ENCODE measurements at regions not wholly inside any gene's neighbourhood (a gene's known extent, or its start where the extent isn't known, plus 50 kb on each side); places are given as distances from the start of the nearest gene placed in this dataset.

DNA sequence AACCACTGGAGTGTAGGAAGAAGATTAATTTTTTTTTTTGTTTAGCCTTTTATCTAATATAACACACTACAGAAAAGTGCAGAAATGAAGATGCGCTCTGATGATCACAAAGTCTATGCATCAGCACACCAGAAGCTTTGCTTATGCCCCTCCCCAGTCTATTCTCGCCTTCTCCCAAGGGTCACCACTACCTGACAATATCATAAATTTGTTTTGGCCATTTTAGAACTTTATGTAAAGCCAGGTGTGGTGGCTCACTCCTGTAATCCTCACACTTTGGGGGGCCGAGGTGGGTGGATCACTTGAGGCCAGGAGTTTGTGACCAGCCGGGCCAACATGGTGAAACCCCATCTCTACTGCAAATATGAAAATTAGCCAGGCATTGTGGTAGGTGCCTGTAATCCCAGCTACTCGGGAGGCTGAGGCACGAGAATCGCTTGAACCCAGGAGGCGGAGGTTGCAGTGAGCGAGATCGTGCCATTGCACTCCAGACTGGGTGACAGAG, 231.3 kb downstream of the FOXD2 start:
- H3K79me2 ChIP-seq = no peaks in the 10 kb centered on the region
- no peaks in the 10 kb centered on the region for H3K27me3 ChIP-seq (ENCODE audit: control insufficient read depth, insufficient read depth, low read length)
- H3K4me2 ChIP-seq (ENCODE audit: low read length) = no peak overlapping the region
- no peak overlapping the region for H3K27ac ChIP-seq
- H3K4me1 ChIP-seq = no peaks in the 10 kb centered on the region
- no peak overlapping the region for H2AFZ ChIP-seq
- TF ChIP-seq, protein P1, sequence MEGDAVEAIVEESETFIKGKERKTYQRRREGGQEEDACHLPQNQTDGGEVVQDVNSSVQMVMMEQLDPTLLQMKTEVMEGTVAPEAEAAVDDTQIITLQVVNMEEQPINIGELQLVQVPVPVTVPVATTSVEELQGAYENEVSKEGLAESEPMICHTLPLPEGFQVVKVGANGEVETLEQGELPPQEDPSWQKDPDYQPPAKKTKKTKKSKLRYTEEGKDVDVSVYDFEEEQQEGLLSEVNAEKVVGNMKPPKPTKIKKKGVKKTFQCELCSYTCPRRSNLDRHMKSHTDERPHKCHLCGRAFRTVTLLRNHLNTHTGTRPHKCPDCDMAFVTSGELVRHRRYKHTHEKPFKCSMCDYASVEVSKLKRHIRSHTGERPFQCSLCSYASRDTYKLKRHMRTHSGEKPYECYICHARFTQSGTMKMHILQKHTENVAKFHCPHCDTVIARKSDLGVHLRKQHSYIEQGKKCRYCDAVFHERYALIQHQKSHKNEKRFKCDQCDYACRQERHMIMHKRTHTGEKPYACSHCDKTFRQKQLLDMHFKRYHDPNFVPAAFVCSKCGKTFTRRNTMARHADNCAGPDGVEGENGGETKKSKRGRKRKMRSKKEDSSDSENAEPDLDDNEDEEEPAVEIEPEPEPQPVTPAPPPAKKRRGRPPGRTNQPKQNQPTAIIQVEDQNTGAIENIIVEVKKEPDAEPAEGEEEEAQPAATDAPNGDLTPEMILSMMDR (IDR thresholded peaks at IDR 0.05) = no peak
- no peaks in the 10 kb centered on the region for H3K36me3 ChIP-seq (ENCODE audit: control insufficient read depth, insufficient read depth, low read length)
- H3K9ac ChIP-seq = no peak overlapping the region
- H3K4me3 ChIP-seq (ENCODE audit: low read depth, low read length) = no peak overlapping the region
- no peaks in the 10 kb centered on the region for H3K9me3 ChIP-seq (ENCODE audit: control insufficient read depth, low read length)

DNA sequence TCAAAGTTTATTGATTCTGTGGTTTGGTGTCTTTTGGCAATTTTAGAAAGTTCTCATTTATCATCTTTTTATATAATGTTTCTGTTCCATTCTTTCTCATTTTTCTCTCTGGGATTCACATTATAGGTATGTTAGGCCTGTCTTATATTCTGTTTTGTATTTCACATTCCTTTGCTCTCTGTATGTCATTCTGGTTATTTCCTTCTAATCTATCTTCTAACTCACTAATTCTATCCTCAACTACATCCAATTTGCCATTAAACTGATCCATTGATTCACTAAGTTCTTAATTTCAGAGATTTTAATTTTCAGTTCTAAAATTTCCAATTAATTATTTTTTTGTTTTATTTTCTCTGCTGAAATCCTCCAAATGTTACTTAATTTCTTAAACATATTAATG, 234.8 kb downstream of the FOXD2 start:
- H3K4me2 ChIP-seq (ENCODE audit: low read length) = no peak overlapping the region

DNA sequence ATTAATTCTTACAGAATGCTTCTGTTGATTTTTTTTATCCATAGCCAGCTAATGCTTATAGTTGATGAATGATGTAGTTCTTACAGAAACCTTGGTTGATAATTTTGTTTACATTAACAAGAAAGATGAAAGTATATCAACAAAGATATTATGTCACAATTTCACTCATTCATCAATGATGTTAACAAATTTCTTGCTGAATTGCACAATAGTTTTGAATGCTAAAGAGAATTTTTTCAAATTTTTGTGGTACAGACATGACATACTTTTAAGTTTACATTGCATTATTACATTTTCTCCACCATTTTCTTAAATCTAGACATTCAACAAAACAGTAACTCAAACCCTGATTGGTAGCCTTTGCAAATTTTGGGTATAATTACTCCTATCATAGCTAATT, 236.3 kb downstream of the FOXD2 start:
- no peak overlapping the region for H3K9ac ChIP-seq
- TF ChIP-seq, protein P1 (IDR thresholded peaks at IDR 0.05) = no peak
- H3K27me3 ChIP-seq (ENCODE audit: control insufficient read depth, insufficient read depth, low read length) = no peaks in the 10 kb centered on the region

More for the DNA sequence above, 234.8 kb downstream of the FOXD2 start:
- no peaks in the 10 kb centered on the region for H3K4me1 ChIP-seq
- H3K27me3 ChIP-seq (ENCODE audit: control insufficient read depth, insufficient read depth, low read length) = no peaks in the 10 kb centered on the region
- H3K79me2 ChIP-seq = no peaks in the 10 kb centered on the region
- H3K9me3 ChIP-seq (ENCODE audit: control insufficient read depth, low read length) = no peaks in the 10 kb centered on the region
- H3K27ac ChIP-seq = no peak overlapping the region
- H2AFZ ChIP-seq = no peak overlapping the region
- TF ChIP-seq, protein P1 (IDR thresholded peaks at IDR 0.05) = no peak
- H3K4me3 ChIP-seq (ENCODE audit: low read depth, low read length) = no peak overlapping the region
- no peaks in the 10 kb centered on the region for H3K36me3 ChIP-seq (ENCODE audit: control insufficient read depth, insufficient read depth, low read length)
- H3K9ac ChIP-seq = no peak overlapping the region

DNA sequence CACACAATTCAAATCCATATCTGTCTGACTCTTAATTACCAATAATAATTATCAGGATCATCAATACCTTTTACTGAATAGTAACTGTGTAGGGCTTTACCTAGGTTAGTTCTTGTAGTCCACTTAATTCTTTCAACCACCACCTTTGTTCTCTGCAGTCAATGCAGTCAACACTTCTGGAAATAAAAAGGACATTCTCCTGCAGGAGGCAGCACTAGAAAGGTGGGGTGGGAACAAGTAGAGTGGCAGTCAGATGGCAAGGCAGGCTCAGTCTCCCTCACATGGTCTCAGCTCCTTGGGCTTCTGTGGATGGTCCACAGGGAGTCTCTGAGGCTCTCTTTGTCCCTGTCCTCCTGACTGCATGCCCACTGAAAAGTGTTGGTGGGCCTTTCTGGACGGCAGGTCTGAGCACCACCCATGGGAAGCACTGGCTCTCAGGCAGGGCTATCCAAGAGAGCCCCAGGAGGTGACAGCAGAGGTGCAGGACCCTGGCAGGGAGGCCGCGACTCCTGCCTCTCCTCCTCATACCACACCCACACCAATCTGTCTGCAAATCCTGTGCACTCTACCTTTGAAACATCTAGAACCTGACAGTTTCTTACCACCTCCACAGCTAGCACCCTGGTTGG, 237.3 kb downstream of the FOXD2 start:
- Histone ChIP-seq H3K9ac (no peak overlapping the region), H3K4me1 (no peaks in the 10 kb centered on the region), H3K27me3 (ENCODE audit: control insufficient read depth, insufficient read depth, low read length) (no peaks in the 10 kb centered on the region), H3K9me3 (ENCODE audit: control insufficient read depth, low read length) (no peaks in the 10 kb centered on the region), H3K79me2 (no peaks in the 10 kb centered on the region), H3K4me3 (ENCODE audit: low read depth, low read length) (no peak overlapping the region), H3K4me2 (ENCODE audit: low read length) (no peak overlapping the region), H3K36me3 (ENCODE audit: control insufficient read depth, insufficient read depth, low read length) (no peaks in the 10 kb centered on the region), H3K27ac (no peak overlapping the region), H2AFZ (no peak overlapping the region)
- TF ChIP-seq, protein P1 (IDR thresholded peaks at IDR 0.05) = no peak

More for the DNA sequence above, 236.3 kb downstream of the FOXD2 start:
- H3K9me3 ChIP-seq (ENCODE audit: control insufficient read depth, low read length) = no peaks in the 10 kb centered on the region
- H3K4me1 ChIP-seq = no peaks in the 10 kb centered on the region
- H3K27ac ChIP-seq = no peak overlapping the region
- no peak overlapping the region for H3K4me3 ChIP-seq (ENCODE audit: low read depth, low read length)
- no peak overlapping the region for H3K4me2 ChIP-seq (ENCODE audit: low read length)
- H3K36me3 ChIP-seq (ENCODE audit: control insufficient read depth, insufficient read depth, low read length) = no peaks in the 10 kb centered on the region
- no peaks in the 10 kb centered on the region for H3K79me2 ChIP-seq
- no peak overlapping the region for H2AFZ ChIP-seq

DNA sequence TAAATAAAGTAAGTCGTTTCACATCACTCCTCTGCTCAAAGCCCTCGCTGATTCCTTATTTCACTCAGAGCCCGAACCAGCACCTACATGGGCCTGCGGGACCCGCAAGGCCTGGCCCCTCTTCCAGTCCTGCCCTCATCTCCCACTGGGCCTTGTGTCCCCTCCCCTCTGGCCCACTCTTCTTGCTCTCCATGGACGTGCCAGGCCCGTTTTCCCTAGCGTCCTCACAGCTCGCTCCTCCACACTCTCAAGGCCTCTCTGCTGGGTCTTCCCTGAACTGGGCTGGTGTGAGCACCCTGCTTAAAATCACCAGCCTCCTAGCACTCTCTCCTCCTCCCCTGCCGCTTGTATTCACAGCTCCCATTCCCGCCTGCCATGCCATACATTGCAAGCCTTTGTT, 237.9 kb downstream of the FOXD2 start:
- Histone ChIP-seq H3K4me2 (ENCODE audit: low read length) (no peak overlapping the region), H3K9me3 (ENCODE audit: control insufficient read depth, low read length) (no peaks in the 10 kb centered on the region), H3K4me3 (ENCODE audit: low read depth, low read length) (no peak overlapping the region), H3K4me1 (no peaks in the 10 kb centered on the region), H3K27ac (no peak overlapping the region), H2AFZ (no peak overlapping the region), H3K36me3 (ENCODE audit: control insufficient read depth, insufficient read depth, low read length) (no peaks in the 10 kb centered on the region), H3K79me2 (no peaks in the 10 kb centered on the region), H3K27me3 (ENCODE audit: control insufficient read depth, insufficient read depth, low read length) (no peaks in the 10 kb centered on the region), H3K9ac (no peak overlapping the region)
- TF ChIP-seq, protein P1 (IDR thresholded peaks at IDR 0.05) = no peak
